Lower lobe of right lung (tissue), 2 donors: ENCODE measurements at regions not wholly inside any gene's neighbourhood (a gene's known extent, or its start where the extent isn't known, plus 50 kb on each side); places are given as distances from the start of the nearest gene placed in this dataset.

ENCODE experiments used
- ATAC-seq, 2 donors: fragments of 200-7000 bp; cut with Tn5 transposase; one replicate each; pipeline ENCODE4 v1.9.1; 2020 to 2022; ENCODE audit warnings: mild to moderate bottlenecking in 2 of 2, moderate library complexity in 2 of 2
- DNase-seq: peaks from one replicate; pipeline ENCODE4 v3.0.0-alpha.2; 2020
- H3K27ac ChIP-seq: fragments of 200-600 bp; one replicate; pipeline ENCODE4 v1.8.0; 2022
- H3K27me3 ChIP-seq: fragments of 200-600 bp; one replicate; pipeline ENCODE4 v1.8.0; 2022; ENCODE audit warnings: low read depth
- H3K36me3 ChIP-seq: fragments of 200-600 bp; one replicate; pipeline ENCODE4 v1.8.0; 2022; ENCODE audit warnings: mild to moderate bottlenecking
- H3K4me1 ChIP-seq: fragments of 200-600 bp; one replicate; pipeline ENCODE4 v1.8.0; 2022
- H3K4me3 ChIP-seq: fragments of 200-600 bp; one replicate; pipeline ENCODE4 v1.8.0; 2022; ENCODE audit warnings: mild to moderate bottlenecking
- H3K9me3 ChIP-seq: fragments of 200-600 bp; one replicate; pipeline ENCODE4 v1.8.0; 2022
- CTCF ChIP-seq: fragments of 200-600 bp; IDR thresholded peaks from one replicate; pipeline ENCODE4 v1.8.0; 2022; ENCODE audit warnings: antibody characterized with exemption, mild to moderate bottlenecking
- intact Hi-C: fragments of 100-400 bp; cut with DNase I; formaldehyde crosslinking; loops from one replicate; pipeline ENCODE4 v1.11.0; 2022
- donor health status: DM: no; HTN: yes; CAD: no; lungs with severe emphysema.

- no peaks in the 10 kb centered on the region for H3K4me1 ChIP-seq
- no peak overlapping the region for H3K27ac ChIP-seq
- no peak for TF ChIP-seq CTCF
- H3K4me3 ChIP-seq, result no peak overlapping the region
- no peaks in the 10 kb centered on the region for H3K27me3 ChIP-seq
- H3K9me3 ChIP-seq, result no peaks in the 10 kb centered on the region
- no peaks in the 10 kb centered on the region for H3K36me3 ChIP-seq
- no peak for ATAC-seq
- intact Hi-C loops, result no loop called here
- DNase-seq, result no peak
Measured at GRCh38 chrX:40307871-40308270, 210.1 kb upstream of the BCOR start.

GRCh38 chrX:40304115-40304514, 206.4 kb upstream of the BCOR start:
- ATAC-seq (no peak), DNase-seq (no peak)
- intact Hi-C loops, result no loop called here
- Histone ChIP-seq H3K4me1 (no peaks in the 10 kb centered on the region), H3K4me3 (no peak overlapping the region), H3K27ac (no peak overlapping the region), H3K36me3 (no peaks in the 10 kb centered on the region), H3K9me3 (no peaks in the 10 kb centered on the region), H3K27me3 (no peaks in the 10 kb centered on the region)
- no peak for TF ChIP-seq CTCF

GRCh38 chrX:40303256-40304077, 205.7 kb upstream of the BCOR start:
- TF ChIP-seq CTCF, result no peak
- Histone ChIP-seq H3K4me1 (no peaks in the 10 kb centered on the region), H3K9me3 (no peaks in the 10 kb centered on the region), H3K36me3 (no peaks in the 10 kb centered on the region), H3K27me3 (no peaks in the 10 kb centered on the region), H3K4me3 (no peak overlapping the region), H3K27ac (no peak overlapping the region)
- intact Hi-C loops, result no loop called here
- ATAC-seq (no peak), DNase-seq (no peak)

GRCh38 chrX:40300286-40300890, 202.6 kb upstream of the BCOR start:
- no peak for TF ChIP-seq CTCF
- Histone ChIP-seq H3K27me3 (no peaks in the 10 kb centered on the region), H3K27ac (no peak overlapping the region), H3K4me3 (no peak overlapping the region), H3K4me1 (no peaks in the 10 kb centered on the region), H3K36me3 (no peaks in the 10 kb centered on the region), H3K9me3 (no peaks in the 10 kb centered on the region)
- no peak for DNase-seq
- intact Hi-C loops, result no loop called here
- no peak for ATAC-seq

GRCh38 chrX:40299641-40300046, 201.9 kb upstream of the BCOR start:
- intact Hi-C loops, result no loop called here
- no peaks in the 10 kb centered on the region for H3K4me1 ChIP-seq
- no peak overlapping the region for H3K4me3 ChIP-seq
- no peaks in the 10 kb centered on the region for H3K36me3 ChIP-seq
- no peak for TF ChIP-seq CTCF
- H3K9me3 ChIP-seq, result no peaks in the 10 kb centered on the region
- no peaks in the 10 kb centered on the region for H3K27me3 ChIP-seq
- ATAC-seq, result no peak
- no peak for DNase-seq
- H3K27ac ChIP-seq, result no peak overlapping the region
